Liver (tissue), 8 donors: ENCODE measurements at regions not wholly inside any gene's neighbourhood (a gene's known extent, or its start where the extent isn't known, plus 50 kb on each side); places are given as distances from the start of the nearest gene placed in this dataset.

Experiments used
- DNase-seq: peaks from one replicate; pipeline ENCODE4 v3.0.0-alpha.2; 2017; ENCODE audit warnings: low spot score
- H3K27ac ChIP-seq, 2 donors: one replicate each; pipeline ENCODE4 v1.7.0; 2013; ENCODE audit warnings: inconsistent platforms in 2 of 2, low read length in 2 of 2, control low read depth in 1 of 2, low read depth in 1 of 2, mild to moderate bottlenecking in 1 of 2
- H3K27me3 ChIP-seq, 4 donors: one replicate each; pipeline versions ENCODE4 v1.6.1 to v1.7.0; 2013; ENCODE audit warnings: low read length in 3 of 4, inconsistent platforms in 1 of 4, mild to moderate bottlenecking in 1 of 4, moderate library complexity in 1 of 4; ENCODE audit not compliant: control insufficient read depth in 4 of 4, insufficient read depth in 4 of 4
- H3K36me3 ChIP-seq, 4 donors: one replicate each; pipeline versions ENCODE4 v1.6.1 to v1.7.0; 2013; ENCODE audit warnings: low read length in 3 of 4, mild to moderate bottlenecking in 3 of 4, low read depth in 1 of 4, moderate library complexity in 1 of 4; ENCODE audit not compliant: control insufficient read depth in 4 of 4, insufficient read depth in 3 of 4
- H3K4me1 ChIP-seq, 4 donors: one replicate each; pipeline versions ENCODE4 v1.6.1 to v1.7.0; 2013; ENCODE audit warnings: low read length in 3 of 4, mild to moderate bottlenecking in 3 of 4, moderate library complexity in 1 of 4; ENCODE audit not compliant: control insufficient read depth in 4 of 4, insufficient read depth in 4 of 4
- H3K4me3 ChIP-seq, 3 donors: one replicate each; pipeline versions ENCODE4 v1.6.1 to v1.7.0; 2013; ENCODE audit warnings: low read length in 3 of 3, control low read depth in 1 of 3, low read depth in 1 of 3, mild to moderate bottlenecking in 1 of 3
- H3K9ac ChIP-seq, 2 donors: one replicate each; pipeline ENCODE4 v1.7.0; 2013; ENCODE audit warnings: low read length in 2 of 2, mild to moderate bottlenecking in 2 of 2, moderate library complexity in 2 of 2, control low read depth in 1 of 2, low read depth in 1 of 2
- H3K9me3 ChIP-seq, 4 donors: one replicate each; pipeline versions ENCODE4 v1.6.1 to v1.7.0; 2013; ENCODE audit warnings: low read length in 3 of 4; ENCODE audit not compliant: control insufficient read depth in 4 of 4
- ATF3 ChIP-seq: IDR thresholded peaks from 2 replicates; pipeline ENCODE4 v1.6.1; 2016; ENCODE audit warnings: antibody characterized with exemption
- CTCF ChIP-seq: fragments of 150-350 bp; IDR thresholded peaks from 2 replicates; pipeline ENCODE4 v1.5.1; 2017; ENCODE audit warnings: improper control_type of control experiment, low read depth, low read length; ENCODE audit not compliant: missing input control
- EGR1 ChIP-seq, 2 donors: IDR thresholded peaks; 2 replicates each; pipeline ENCODE4 v1.6.1; 2016 to 2018; ENCODE audit warnings: antibody characterized with exemption in 2 of 2, low read depth in 2 of 2
- FOXA1 ChIP-seq: IDR thresholded peaks from 2 replicates; pipeline ENCODE4 v1.6.1; 2016; ENCODE audit warnings: antibody characterized with exemption
- FOXA2 ChIP-seq: IDR thresholded peaks from 2 replicates; pipeline ENCODE4 v1.6.1; 2016; ENCODE audit warnings: antibody characterized with exemption
- GABPA ChIP-seq, 2 donors: IDR thresholded peaks in 1 of 2; conservative IDR thresholded peaks in 1 of 2; 2 replicates each; pipeline ENCODE4 v1.6.1; 2016; ENCODE audit warnings: antibody characterized with exemption in 2 of 2, mild to moderate bottlenecking in 1 of 2, moderate library complexity in 1 of 2
- HNF4A ChIP-seq, 2 donors: conservative IDR thresholded peaks; 2 replicates each; pipeline ENCODE4 v1.6.1; 2016; ENCODE audit warnings: antibody characterized with exemption in 2 of 2, mild to moderate bottlenecking in 2 of 2
- HNF4G ChIP-seq: IDR thresholded peaks from 2 replicates; pipeline ENCODE4 v1.6.1; 2016; ENCODE audit warnings: antibody characterized with exemption
- JUND ChIP-seq, 2 donors: IDR thresholded peaks; 2 replicates each; pipeline ENCODE4 v1.6.1; 2016; ENCODE audit warnings: antibody characterized with exemption in 2 of 2
- MAX ChIP-seq: IDR thresholded peaks from 2 replicates; pipeline ENCODE4 v1.6.1; 2016; ENCODE audit warnings: antibody characterized with exemption
- NR2F2 ChIP-seq: IDR thresholded peaks from 2 replicates; pipeline ENCODE4 v1.6.1; 2016; ENCODE audit warnings: antibody characterized with exemption
- RAD21 ChIP-seq, 2 donors: IDR thresholded peaks; 2 replicates each; pipeline ENCODE4 v1.6.1; 2016; ENCODE audit warnings: antibody characterized with exemption in 2 of 2, mild to moderate bottlenecking in 2 of 2
- REST ChIP-seq: IDR thresholded peaks from 2 replicates; pipeline ENCODE4 v1.6.1; 2016; ENCODE audit warnings: antibody characterized with exemption, mild to moderate bottlenecking
- RXRA ChIP-seq, 2 donors: IDR thresholded peaks; 2 replicates each; pipeline ENCODE4 v1.6.1; 2017 to 2018; ENCODE audit warnings: antibody characterized with exemption in 2 of 2, mild to moderate bottlenecking in 1 of 2
- SP1 ChIP-seq: IDR thresholded peaks from 2 replicates; pipeline ENCODE4 v1.6.1; 2018; ENCODE audit warnings: antibody characterized with exemption, mild to moderate bottlenecking
- TAF1 ChIP-seq: conservative IDR thresholded peaks from 2 replicates; pipeline ENCODE4 v1.6.1; 2016; ENCODE audit warnings: antibody characterized with exemption, mild to moderate bottlenecking
- YY1 ChIP-seq: IDR thresholded peaks from 2 replicates; pipeline ENCODE4 v1.6.1; 2016; ENCODE audit warnings: antibody characterized with exemption, mild to moderate bottlenecking
- ZBTB33 ChIP-seq: IDR thresholded peaks from 2 replicates; pipeline ENCODE4 v1.6.1; 2016; ENCODE audit warnings: antibody characterized with exemption
- WGBS: extraction: QIAGEN DNeasy Blood & Tissue Kit; methylation state at CpG from one replicate; pipeline ENCODE4 v1.1.7; 2013; 5-methylcytosine and 5-hydroxymethylcytosine counted together
- donor health status: healthy.
- donor health status: healthy.
- donor health status: healthy.
- donor health status: healthy.
- donor health status: healthy.

- Histone ChIP-seq H3K9me3 (no peaks in the 10 kb centered on the region), H3K4me3 (no peak overlapping the region), H3K27ac (no peak overlapping the region), H3K4me1 (no peaks in the 10 kb centered on the region), H3K9ac (no peak overlapping the region), H3K36me3 (no peaks in the 10 kb centered on the region), H3K27me3 (no peaks in the 10 kb centered on the region)
- 56% methylated on average over 3 of the region's 3 CpGs for WGBS
- TF ChIP-seq NR2F2 (no peak), SP1 (no peak), ATF3 (no peak), GABPA (IDR thresholded peaks at IDR 0.05 in 1 of 2, conservative IDR thresholded peaks at IDR 0.05 in 1 of 2) (no peak), FOXA1 (no peak), ZBTB33 (no peak), RAD21 (IDR thresholded peaks at IDR 0.05) (no peak), JUND (IDR thresholded peaks at IDR 0.05) (no peak), YY1 (no peak), HNF4A (conservative IDR thresholded peaks at IDR 0.05) (no peak), HNF4G (no peak), EGR1 (IDR thresholded peaks at IDR 0.05; ENCODE audit: low read depth in 2 of 2) (no peak), MAX (no peak), FOXA2 (no peak), REST (no peak), TAF1 (no peak), CTCF (no peak), RXRA (IDR thresholded peaks at IDR 0.05) (no peak)
- DNase-seq = no peak
Measured at GRCh38 chr2:153601812-153602211, 123.2 kb upstream of the RPRM start.

- 53% methylated on average over 1 of the region's 1 CpG for WGBS
- no peaks in the 10 kb centered on the region for H3K4me1 ChIP-seq
- H3K4me3 ChIP-seq = no peak overlapping the region
- no peaks in the 10 kb centered on the region for H3K36me3 ChIP-seq
- DNase-seq = no peak
- H3K27me3 ChIP-seq = no peaks in the 10 kb centered on the region
- no peaks in the 10 kb centered on the region for H3K9me3 ChIP-seq
- H3K27ac ChIP-seq = no peak overlapping the region
- TF ChIP-seq YY1 (no peak), FOXA2 (no peak), RXRA (IDR thresholded peaks at IDR 0.05) (no peak)
- no peak overlapping the region for H3K9ac ChIP-seq
Measured at GRCh38 chr2:153604133-153604532, 125.6 kb upstream of the RPRM start.
